ENCODE measurements at regions not wholly inside any gene's neighbourhood (a gene's known extent, or its start where the extent isn't known, plus 50 kb on each side); places are given as distances from the start of the nearest gene placed in this dataset.

- TF ChIP-seq, protein P1, sequence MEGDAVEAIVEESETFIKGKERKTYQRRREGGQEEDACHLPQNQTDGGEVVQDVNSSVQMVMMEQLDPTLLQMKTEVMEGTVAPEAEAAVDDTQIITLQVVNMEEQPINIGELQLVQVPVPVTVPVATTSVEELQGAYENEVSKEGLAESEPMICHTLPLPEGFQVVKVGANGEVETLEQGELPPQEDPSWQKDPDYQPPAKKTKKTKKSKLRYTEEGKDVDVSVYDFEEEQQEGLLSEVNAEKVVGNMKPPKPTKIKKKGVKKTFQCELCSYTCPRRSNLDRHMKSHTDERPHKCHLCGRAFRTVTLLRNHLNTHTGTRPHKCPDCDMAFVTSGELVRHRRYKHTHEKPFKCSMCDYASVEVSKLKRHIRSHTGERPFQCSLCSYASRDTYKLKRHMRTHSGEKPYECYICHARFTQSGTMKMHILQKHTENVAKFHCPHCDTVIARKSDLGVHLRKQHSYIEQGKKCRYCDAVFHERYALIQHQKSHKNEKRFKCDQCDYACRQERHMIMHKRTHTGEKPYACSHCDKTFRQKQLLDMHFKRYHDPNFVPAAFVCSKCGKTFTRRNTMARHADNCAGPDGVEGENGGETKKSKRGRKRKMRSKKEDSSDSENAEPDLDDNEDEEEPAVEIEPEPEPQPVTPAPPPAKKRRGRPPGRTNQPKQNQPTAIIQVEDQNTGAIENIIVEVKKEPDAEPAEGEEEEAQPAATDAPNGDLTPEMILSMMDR (IDR thresholded peaks at IDR 0.05; ENCODE audit: insufficient read depth, low read length): no peak
- DNase-seq (ENCODE audit: low read depth in 1 of 2, low spot score in 1 of 2): no peak
- no peaks in the 10 kb centered on the region for H3K27me3 ChIP-seq (ENCODE audit: insufficient read depth, poor library complexity, severe bottlenecking)
- no peak overlapping the region for H3K27ac ChIP-seq (replicated peaks)
- H3K4me3 ChIP-seq (replicated peaks; ENCODE audit: insufficient read depth, low read length): no peak overlapping the region
Measured at GRCh38 chr1:229945795-229946194, 121.2 kb upstream of the GALNT2 start.

GRCh38 chr1:229947968-229948367 is 119.1 kb upstream of the GALNT2 start:
- no peak for DNase-seq (ENCODE audit: low read depth in 1 of 2, low spot score in 1 of 2)
- H3K4me3 ChIP-seq (replicated peaks; ENCODE audit: insufficient read depth, low read length): no peak overlapping the region
- H3K27me3 ChIP-seq (ENCODE audit: insufficient read depth, poor library complexity, severe bottlenecking): no peaks in the 10 kb centered on the region
- TF ChIP-seq, protein P1 (IDR thresholded peaks at IDR 0.05; ENCODE audit: insufficient read depth, low read length): no peak
- TF ChIP-seq POLR2AphosphoS5 (IDR thresholded peaks at IDR 0.05; ENCODE audit: low read depth): no peak
- no peak for TF ChIP-seq REST (IDR thresholded peaks at IDR 0.05; ENCODE audit: insufficient replicate concordance, low read depth)
- no peak for TF ChIP-seq SPI1 (IDR thresholded peaks at IDR 0.05; ENCODE audit: borderline replicate concordance, low read depth)
- TF ChIP-seq GABPA (IDR thresholded peaks at IDR 0.05; ENCODE audit: low read depth): no peak
- H3K27ac ChIP-seq (replicated peaks): no peak overlapping the region

DNA sequence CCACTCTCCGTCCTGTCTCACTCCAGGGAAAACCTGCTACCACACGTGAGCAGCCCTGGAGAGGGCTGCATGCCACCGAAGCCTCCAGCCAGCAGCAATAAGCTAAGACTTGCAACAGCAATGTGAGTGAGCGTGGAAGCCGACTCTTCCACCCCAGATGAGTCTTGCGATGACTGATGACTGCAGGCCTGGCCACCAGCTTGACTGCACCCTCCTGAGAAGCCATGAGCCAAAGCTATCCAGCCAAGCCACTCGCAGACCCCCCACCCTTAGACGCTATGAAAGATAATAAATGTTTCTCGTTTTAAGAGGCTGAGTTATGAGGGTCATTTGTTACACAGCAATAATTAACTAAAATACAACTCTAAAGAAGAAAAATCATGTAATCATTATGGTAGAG is 118.6 kb upstream of the GALNT2 start:
- H3K4me3 ChIP-seq (replicated peaks; ENCODE audit: insufficient read depth, low read length): no peak overlapping the region
- TF ChIP-seq, protein P1 (IDR thresholded peaks at IDR 0.05; ENCODE audit: insufficient read depth, low read length): no peak
- TF ChIP-seq REST (IDR thresholded peaks at IDR 0.05; ENCODE audit: insufficient replicate concordance, low read depth) (no peak), POLR2AphosphoS5 (IDR thresholded peaks at IDR 0.05; ENCODE audit: low read depth) (no peak), GABPA (IDR thresholded peaks at IDR 0.05; ENCODE audit: low read depth) (no peak), SPI1 (IDR thresholded peaks at IDR 0.05; ENCODE audit: borderline replicate concordance, low read depth) (no peak)
- H3K27ac ChIP-seq (replicated peaks): no peak overlapping the region
- DNase-seq (ENCODE audit: low read depth in 1 of 2, low spot score in 1 of 2): no peak
- no peaks in the 10 kb centered on the region for H3K27me3 ChIP-seq (ENCODE audit: insufficient read depth, poor library complexity, severe bottlenecking)

DNA sequence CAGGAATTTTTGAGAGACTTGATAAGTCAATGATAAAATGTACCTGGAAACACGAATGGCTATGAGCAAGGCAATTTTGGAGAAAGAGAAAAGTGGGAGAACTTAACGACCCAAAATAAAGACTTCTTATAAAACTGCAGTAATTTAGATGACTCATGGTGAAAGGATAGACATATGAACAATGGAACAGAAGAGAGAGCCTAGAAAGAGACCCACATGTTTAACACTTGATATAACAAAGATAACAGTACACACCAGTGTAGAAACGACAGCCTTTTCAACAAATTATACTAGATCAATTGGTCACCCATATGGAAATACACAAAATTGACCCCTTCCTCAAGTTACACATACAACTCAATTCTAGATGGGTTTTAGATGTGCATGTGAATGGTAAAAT is 117.5 kb upstream of the GALNT2 start:
- DNase-seq (ENCODE audit: low read depth in 1 of 2, low spot score in 1 of 2): no peak
- Histone ChIP-seq H3K27ac (replicated peaks) (no peak overlapping the region), H3K27me3 (ENCODE audit: insufficient read depth, poor library complexity, severe bottlenecking) (no peaks in the 10 kb centered on the region), H3K4me3 (replicated peaks; ENCODE audit: insufficient read depth, low read length) (no peak overlapping the region)
- TF ChIP-seq SPI1 (IDR thresholded peaks at IDR 0.05; ENCODE audit: borderline replicate concordance, low read depth): no peak
- TF ChIP-seq POLR2AphosphoS5 (IDR thresholded peaks at IDR 0.05; ENCODE audit: low read depth): no peak
- no peak for TF ChIP-seq GABPA (IDR thresholded peaks at IDR 0.05; ENCODE audit: low read depth)
- TF ChIP-seq REST (IDR thresholded peaks at IDR 0.05; ENCODE audit: insufficient replicate concordance, low read depth): no peak
- TF ChIP-seq, protein P1 (IDR thresholded peaks at IDR 0.05; ENCODE audit: insufficient read depth, low read length): no peak

All from HL-60 (cell line).